K562 (cell line): ENCODE measurements at regions not wholly inside any gene's neighbourhood (a gene's known extent, or its start where the extent isn't known, plus 50 kb on each side); places are given as distances from the start of the nearest gene placed in this dataset.

Source experiments
- ATAC-seq: fragments of 200-7000 bp; cut with Tn5 transposase; 3 replicates; pipeline ENCODE4 v1.9.1; 2020; ENCODE audit warnings: moderate library complexity
- BruUV-seq: library from RNA; stranded (reverse); fragments of 400-500 nt; replicated peaks from 2 replicates; lab custom pipeline; 2021; lab: Mats Ljungman, UMichigan
- CTCF ChIA-PET: fragments of 300-600 bp; formaldehyde crosslinking; extraction: SDS; loops from one replicate; lab custom pipeline; 2021; ENCODE audit warnings: low intra/inter-chr PET ratio; lab: Yijun Ruan, JAX
- POLR2A ChIA-PET: fragments of 300-600, 350-650 bp; sonication (Branson Sonifier 250); formaldehyde crosslinking; extraction: SDS; loops from one replicate; lab custom pipeline; 2021; ENCODE audit warnings: antibody characterized with exemption, inconsistent platforms; lab: Yijun Ruan, JAX
- DNase-seq, 4 experiments: peaks; one replicate each; pipeline versions ENCODE4 v3.0.0 to v3.0.0-alpha.2; 2011 to 2018; ENCODE audit warnings: low spot score in 3 of 4, mixed read lengths in 3 of 4; ENCODE audit errors: extremely low read depth in 1 of 4
- FAIRE-seq: peaks from 2 replicates; lab custom pipeline; 2011; peaks lifted over from hg19 to GRCh38; lab: Jason Lieb, UNC
- H2AFZ ChIP-seq: 2 replicates; pipeline ENCODE4 v1.6.0; 2011; ENCODE audit warnings: low read depth, low read length, control low read depth, inconsistent platforms
- H3K27ac ChIP-seq: fragments of 200-600 bp; 3 replicates; pipeline ENCODE4 v1.8.0; 2011; ENCODE audit warnings: low read depth, mild to moderate bottlenecking, control low read depth, inconsistent platforms, low read length, moderate library complexity, mixed read lengths; ENCODE audit errors: extremely low read depth
- H3K27me3 ChIP-seq, 2 experiments: fragments of 300-600 bp in 1 of 2; 2 replicates in 1 of 2; 3 replicates in 1 of 2; pipeline versions ENCODE4 v1.6.0 to v1.8.0; 2011; ENCODE audit warnings: inconsistent platforms in 2 of 2, low read length in 2 of 2, mild to moderate bottlenecking in 1 of 2, mixed read lengths in 1 of 2, moderate library complexity in 1 of 2; ENCODE audit not compliant: control insufficient read depth in 2 of 2, insufficient read depth in 2 of 2
- H3K36me3 ChIP-seq: fragments of 300-600 bp; 3 replicates; pipeline ENCODE4 v1.8.0; 2011; ENCODE audit warnings: mild to moderate bottlenecking, low read length, inconsistent platforms; ENCODE audit not compliant: control insufficient read depth, insufficient read depth
- H3K4me1 ChIP-seq, 2 experiments: fragments of 200-600 bp in 1 of 2; replicated peaks in 1 of 2; 2 replicates in 1 of 2; 3 replicates in 1 of 2; pipeline versions ENCODE4 v1.5.1 to v1.8.0; 2011; ENCODE audit warnings: inconsistent platforms in 2 of 2, low read length in 2 of 2, mild to moderate bottlenecking in 1 of 2, mixed read lengths in 1 of 2, moderate library complexity in 1 of 2; ENCODE audit not compliant: control insufficient read depth in 2 of 2, insufficient read depth in 2 of 2
- H3K4me2 ChIP-seq: 2 replicates; pipeline ENCODE4 v1.6.1; 2011; ENCODE audit warnings: low read length, control low read depth, inconsistent platforms, mixed read lengths; ENCODE audit not compliant: insufficient read depth
- H3K4me3 ChIP-seq: fragments of 200-600 bp; sonication (generic), shearing (Covaris generic); 2 replicates; pipeline ENCODE4 v1.5.1; 2016; ENCODE audit warnings: control low read depth, inconsistent platforms
- H3K79me2 ChIP-seq: fragments of 200-600 bp; 3 replicates; pipeline ENCODE4 v1.8.0; 2011; ENCODE audit warnings: low read length, inconsistent platforms; ENCODE audit not compliant: control insufficient read depth, insufficient read depth
- H3K9ac ChIP-seq, 2 experiments: 2 replicates each; pipeline versions ENCODE4 v1.6.0 to v1.6.1; 2011; ENCODE audit warnings: low read depth in 2 of 2, low read length in 2 of 2, control low read depth in 1 of 2, inconsistent platforms in 1 of 2, mild to moderate bottlenecking in 1 of 2, mixed read lengths in 1 of 2; ENCODE audit not compliant: insufficient read depth in 1 of 2
- H3K9me1 ChIP-seq: one replicate; pipeline ENCODE4 v1.6.0; 2011; ENCODE audit warnings: inconsistent platforms, mild to moderate bottlenecking, low read length, moderate library complexity; ENCODE audit not compliant: control insufficient read depth, insufficient read depth
- H3K9me3 ChIP-seq: replicated peaks from 2 replicates; pipeline ENCODE4 v1.5.1; 2011; ENCODE audit warnings: low read depth, low read length, inconsistent platforms; ENCODE audit not compliant: control insufficient read depth, insufficient read depth
- H4K20me1 ChIP-seq: replicated peaks from 2 replicates; pipeline ENCODE4 v1.6.1; 2011; ENCODE audit warnings: low read length, inconsistent platforms, mixed read lengths; ENCODE audit not compliant: control insufficient read depth, insufficient read depth
- ADNP ChIP-seq: fragments of 200-800 bp; sonication (Bioruptor generic); IDR thresholded peaks from 2 replicates; pipeline ENCODE4 v1.6.1; 2016; ENCODE audit warnings: missing genetic modification characterization, missing compliant biosample characterization
- ATF3 ChIP-seq, 2 experiments: fragments of 450-650 bp in 1 of 2; sonication (generic) in 1 of 2; formaldehyde crosslinking in 1 of 2; IDR thresholded peaks in 1 of 2; conservative IDR thresholded peaks in 1 of 2; 2 replicates each; pipeline versions ENCODE4 v1.6.1 to v1.8.1; 2016 to 2023; ENCODE audit warnings: mild to moderate bottlenecking in 2 of 2, moderate library complexity in 2 of 2, inconsistent platforms in 1 of 2, missing genetic modification reagents in 1 of 2
- CEBPG ChIP-seq, 3 experiments: fragments of 200-800 bp in 1 of 3; sonication (Bioruptor generic) in 1 of 3; sonication (generic) in 1 of 3; formaldehyde crosslinking in 1 of 3; IDR thresholded peaks in 2 of 3; conservative IDR thresholded peaks in 1 of 3; 2 replicates each; pipeline versions ENCODE4 v1.6.1 to v1.8.0; 2016 to 2022; ENCODE audit warnings: missing compliant biosample characterization in 2 of 3, missing genetic modification characterization in 2 of 3, mild to moderate bottlenecking in 1 of 3, missing genetic modification reagents in 1 of 3
- E2F3 ChIP-seq: fragments of 250-450 bp; sonication (Bioruptor Pico); IDR thresholded peaks from 2 replicates; pipeline ENCODE4 v1.4.0; 2020; ENCODE audit warnings: mild to moderate bottlenecking
- ELK1 ChIP-seq: sonication (generic); formaldehyde crosslinking; IDR thresholded peaks from 2 replicates; pipeline ENCODE4 v1.8.1; 2022; ENCODE audit warnings: missing genetic modification reagents
- HEY1 ChIP-seq: fragments of 250-450 bp; sonication (Bioruptor Pico); IDR thresholded peaks from 2 replicates; pipeline ENCODE4 v1.5.0; 2020; ENCODE audit warnings: mild to moderate bottlenecking, moderate library complexity, borderline replicate concordance
- TAL1 ChIP-seq: fragments of 450-650 bp; IDR thresholded peaks from 2 replicates; pipeline ENCODE4 v1.6.1; 2016; ENCODE audit warnings: mild to moderate bottlenecking
- THAP7 ChIP-seq: fragments of 250-450 bp; sonication (Bioruptor Pico); IDR thresholded peaks from 2 replicates; pipeline ENCODE4 v1.5.0; 2021
- ZNF134 ChIP-seq: fragments of 250-450 bp; sonication (Bioruptor Pico); conservative IDR thresholded peaks from 2 replicates; pipeline ENCODE4 v1.4.0; 2020
- ZNF165 ChIP-seq: fragments of 250-450 bp; sonication (Bioruptor Pico); IDR thresholded peaks from 2 replicates; pipeline ENCODE4 v1.4.0; 2020; ENCODE audit warnings: borderline replicate concordance
- ZNF280B ChIP-seq: fragments of 250-450 bp; sonication (Bioruptor Pico); IDR thresholded peaks from 2 replicates; pipeline ENCODE4 v1.5.1; 2021; ENCODE audit warnings: mild to moderate bottlenecking
- ZNF384 ChIP-seq: IDR thresholded peaks from 2 replicates; pipeline ENCODE4 v1.6.1; 2012; ENCODE audit warnings: low read depth, low read length, improper control_type of control experiment
- ZNF57 ChIP-seq: fragments of 450-650 bp; formaldehyde crosslinking; IDR thresholded peaks from 2 replicates; pipeline ENCODE4 v1.4.0; 2020; ENCODE audit warnings: mild to moderate bottlenecking, moderate library complexity
- WGBS: fragments of 100-300 bp; shearing (Covaris generic); methylation state at CpG from one replicate; pipeline ENCODE4 v1.1.6; 2016; ENCODE audit warnings: low coverage, mixed read lengths; ENCODE audit not compliant: insufficient coverage; ENCODE audit errors: missing lambda C conversion rate; 5-methylcytosine and 5-hydroxymethylcytosine counted together
- in situ Hi-C: fragments of 300-500 bp; cut with MboI; formaldehyde crosslinking; loops from 4 replicates; pipeline ENCODE4 v1.15.0; 2018; ENCODE audit warnings: inconsistent platforms, mixed read lengths
- intact Hi-C: fragments of 100-400 bp; cut with micrococcal nuclease; formaldehyde crosslinking; loops from 2 replicates; pipeline ENCODE4 v1.14.2; 2022

- TF ChIP-seq THAP7 (CRISPR knock-in tag) (no peak), E2F3 (CRISPR knock-in tag) (no peak), TAL1 (no peak), ZNF384 (no peak), ZNF57 (no peak), ZNF165 (CRISPR knock-in tag) (no peak), ZNF134 (CRISPR knock-in tag) (no peak), ADNP (tag) (no peak), ZNF280B (CRISPR knock-in tag) (no peak)
Measured at GRCh38 chr2:111678651-111679050, 205.3 kb downstream of the ANAPC1 start (continued).

GRCh38 chr2:111679202-111679601, 204.8 kb downstream of the ANAPC1 start:
- in situ Hi-C loops: no loop called here
- Histone ChIP-seq H3K9ac (no peak overlapping the region), H3K27me3 (no peaks in the 10 kb centered on the region), H3K4me1 (no peaks in the 10 kb centered on the region; a peak in 1 of 5 replicates), H3K4me3 (no peak overlapping the region)
- CTCF ChIA-PET: no interaction called here
- DNase-seq: no peak
- TF ChIP-seq CEBPG (CRISPR knock-in tag; IDR thresholded peaks at IDR 0.05): no peak
- TF ChIP-seq CEBPG (tag; conservative IDR thresholded peaks at IDR 0.05 in 1 of 2, IDR thresholded peaks at IDR 0.05 in 1 of 2): peak in 1 of 2 experiments; percentile 56; a peak in 2 of 4 replicates
- no peak for TF ChIP-seq ELK1
- peak; percentile 47 for TF ChIP-seq ATF3 (IDR thresholded peaks at IDR 0.05)
- no peak for TF ChIP-seq ATF3 (CRISPR knock-in tag; conservative IDR thresholded peaks at IDR 0.05)
- no peak for TF ChIP-seq HEY1
- TF ChIP-seq, all 486 proteins: peak for 2
- Histone ChIP-seq H2AFZ (no peak overlapping the region), H3K79me2 (no peaks in the 10 kb centered on the region), H3K9me3 (no peaks in the 10 kb centered on the region), H4K20me1 (no peaks in the 10 kb centered on the region), H3K9me1 (no peaks in the 10 kb centered on the region), H3K4me2 (no peak overlapping the region), H3K27ac (no peak overlapping the region), H3K36me3 (no peaks in the 10 kb centered on the region)
- POLR2A ChIA-PET: interaction anchor here (1.1 to 1.6 kb wide), 4 partner anchors 11 to 20 kb away, joined by 4 to 9 read pairs (median 6); no protein-coding TSS in a partner anchor
- WGBS: 43% methylated on average over 2 of the region's 2 CpGs
- no peak for FAIRE-seq
- intact Hi-C loops: no loop called here
- no TSS peak for BruUV-seq
- ATAC-seq: no peak
